ENCODE measurements at regions not wholly inside any gene's neighbourhood (a gene's known extent, or its start where the extent isn't known, plus 50 kb on each side); places are given as distances from the start of the nearest gene placed in this dataset.

GRCh38 chr5:44233691-44234090 lies 155.5 kb downstream of the FGF10 start:
- TF ChIP-seq, protein P1, sequence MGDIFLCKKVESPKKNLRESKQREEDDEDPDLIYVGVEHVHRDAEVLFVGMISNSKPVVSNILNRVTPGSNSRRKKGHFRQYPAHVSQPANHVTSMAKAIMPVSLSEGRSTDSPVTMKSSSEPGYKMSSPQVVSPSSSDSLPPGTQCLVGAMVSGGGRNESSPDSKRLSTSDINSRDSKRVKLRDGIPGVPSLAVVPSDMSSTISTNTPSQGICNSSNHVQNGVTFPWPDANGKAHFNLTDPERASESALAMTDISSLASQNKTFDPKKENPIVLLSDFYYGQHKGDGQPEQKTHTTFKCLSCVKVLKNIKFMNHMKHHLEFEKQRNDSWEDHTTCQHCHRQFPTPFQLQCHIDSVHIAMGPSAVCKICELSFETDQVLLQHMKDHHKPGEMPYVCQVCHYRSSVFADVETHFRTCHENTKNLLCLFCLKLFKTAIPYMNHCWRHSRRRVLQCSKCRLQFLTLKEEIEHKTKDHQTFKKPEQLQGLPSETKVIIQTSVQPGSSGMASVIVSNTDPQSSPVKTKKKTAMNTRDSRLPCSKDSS (IDR thresholded peaks at IDR 0.05; ENCODE audit: low read depth, partially characterized antibody): no peak
- no peak for TF ChIP-seq PML (IDR thresholded peaks at IDR 0.05; ENCODE audit: low read length)
- no peak for TF ChIP-seq SREBF2 (CRISPR knock-in tag; IDR thresholded peaks at IDR 0.05)
- TF ChIP-seq, protein P2, sequence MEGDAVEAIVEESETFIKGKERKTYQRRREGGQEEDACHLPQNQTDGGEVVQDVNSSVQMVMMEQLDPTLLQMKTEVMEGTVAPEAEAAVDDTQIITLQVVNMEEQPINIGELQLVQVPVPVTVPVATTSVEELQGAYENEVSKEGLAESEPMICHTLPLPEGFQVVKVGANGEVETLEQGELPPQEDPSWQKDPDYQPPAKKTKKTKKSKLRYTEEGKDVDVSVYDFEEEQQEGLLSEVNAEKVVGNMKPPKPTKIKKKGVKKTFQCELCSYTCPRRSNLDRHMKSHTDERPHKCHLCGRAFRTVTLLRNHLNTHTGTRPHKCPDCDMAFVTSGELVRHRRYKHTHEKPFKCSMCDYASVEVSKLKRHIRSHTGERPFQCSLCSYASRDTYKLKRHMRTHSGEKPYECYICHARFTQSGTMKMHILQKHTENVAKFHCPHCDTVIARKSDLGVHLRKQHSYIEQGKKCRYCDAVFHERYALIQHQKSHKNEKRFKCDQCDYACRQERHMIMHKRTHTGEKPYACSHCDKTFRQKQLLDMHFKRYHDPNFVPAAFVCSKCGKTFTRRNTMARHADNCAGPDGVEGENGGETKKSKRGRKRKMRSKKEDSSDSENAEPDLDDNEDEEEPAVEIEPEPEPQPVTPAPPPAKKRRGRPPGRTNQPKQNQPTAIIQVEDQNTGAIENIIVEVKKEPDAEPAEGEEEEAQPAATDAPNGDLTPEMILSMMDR (IDR thresholded peaks at IDR 0.05 in 2 of 3, conservative IDR thresholded peaks at IDR 0.05 in 1 of 3; ENCODE audit: insufficient read depth in 2 of 3, low read depth in 1 of 3, low read length in 3 of 3): no peak
- TF ChIP-seq RNF2 (IDR thresholded peaks at IDR 0.05): no peak
- TF ChIP-seq YY1 (IDR thresholded peaks at IDR 0.05; ENCODE audit: borderline replicate concordance in 1 of 3, control insufficient read depth in 1 of 3, extremely low read depth in 1 of 3, insufficient read depth in 3 of 3, insufficient read length in 1 of 3, insufficient replicate concordance in 2 of 3, low read depth in 1 of 3, low read length in 2 of 3): no peak
- TF ChIP-seq, protein P3, sequence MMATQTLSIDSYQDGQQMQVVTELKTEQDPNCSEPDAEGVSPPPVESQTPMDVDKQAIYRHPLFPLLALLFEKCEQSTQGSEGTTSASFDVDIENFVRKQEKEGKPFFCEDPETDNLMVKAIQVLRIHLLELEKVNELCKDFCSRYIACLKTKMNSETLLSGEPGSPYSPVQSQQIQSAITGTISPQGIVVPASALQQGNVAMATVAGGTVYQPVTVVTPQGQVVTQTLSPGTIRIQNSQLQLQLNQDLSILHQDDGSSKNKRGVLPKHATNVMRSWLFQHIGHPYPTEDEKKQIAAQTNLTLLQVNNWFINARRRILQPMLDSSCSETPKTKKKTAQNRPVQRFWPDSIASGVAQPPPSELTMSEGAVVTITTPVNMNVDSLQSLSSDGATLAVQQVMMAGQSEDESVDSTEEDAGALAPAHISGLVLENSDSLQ (IDR thresholded peaks at IDR 0.05): no peak
- no peak for TF ChIP-seq BHLHE40 (IDR thresholded peaks at IDR 0.05; ENCODE audit: low read length)
- TF ChIP-seq SMARCB1 (IDR thresholded peaks at IDR 0.05; ENCODE audit: insufficient read length, low read depth): no peak
- TF ChIP-seq, protein P4, sequence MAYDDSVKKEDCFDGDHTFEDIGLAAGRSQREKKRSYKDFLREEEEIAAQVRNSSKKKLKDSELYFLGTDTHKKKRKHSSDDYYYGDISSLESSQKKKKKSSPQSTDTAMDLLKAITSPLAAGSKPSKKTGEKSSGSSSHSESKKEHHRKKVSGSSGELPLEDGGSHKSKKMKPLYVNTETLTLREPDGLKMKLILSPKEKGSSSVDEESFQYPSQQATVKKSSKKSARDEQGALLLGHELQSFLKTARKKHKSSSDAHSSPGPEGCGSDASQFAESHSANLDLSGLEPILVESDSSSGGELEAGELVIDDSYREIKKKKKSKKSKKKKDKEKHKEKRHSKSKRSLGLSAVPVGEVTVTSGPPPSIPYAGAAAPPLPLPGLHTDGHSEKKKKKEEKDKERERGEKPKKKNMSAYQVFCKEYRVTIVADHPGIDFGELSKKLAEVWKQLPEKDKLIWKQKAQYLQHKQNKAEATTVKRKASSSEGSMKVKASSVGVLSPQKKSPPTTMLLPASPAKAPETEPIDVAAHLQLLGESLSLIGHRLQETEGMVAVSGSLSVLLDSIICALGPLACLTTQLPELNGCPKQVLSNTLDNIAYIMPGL (CRISPR knock-in tag; IDR thresholded peaks at IDR 0.05): no peak
- TF ChIP-seq FOXJ3 (CRISPR knock-in tag; IDR thresholded peaks at IDR 0.05): no peak
- no peak for TF ChIP-seq TEAD4 (IDR thresholded peaks at IDR 0.05; ENCODE audit: low read length)
- TF ChIP-seq TEAD4 (CRISPR knock-in tag; IDR thresholded peaks at IDR 0.05; ENCODE audit: borderline replicate concordance): no peak
- no peak for TF ChIP-seq ZFP91 (CRISPR knock-in tag; IDR thresholded peaks at IDR 0.05)
- no peak for TF ChIP-seq TCF3 (CRISPR knock-in tag; IDR thresholded peaks at IDR 0.05)
